Esophagus muscularis mucosa (tissue), 4 donors: ENCODE measurements at regions not wholly inside any gene's neighbourhood (a gene's known extent, or its start where the extent isn't known, plus 50 kb on each side); places are given as distances from the start of the nearest gene placed in this dataset.

Experiments used
- CTCF ChIP-seq, 3 experiments: fragments of 200-600 bp in 2 of 3; fragments of 450-650 bp in 1 of 3; sonication (generic) in 2 of 3; IDR thresholded peaks; one replicate each; pipeline ENCODE4 v1.5.1; 2017 to 2019; ENCODE audit warnings: antibody characterized with exemption in 3 of 3, mild to moderate bottlenecking in 2 of 3, moderate library complexity in 1 of 3
- EP300 ChIP-seq: sonication (generic); formaldehyde crosslinking; IDR thresholded peaks from one replicate; pipeline ENCODE4 v1.6.1; 2017; ENCODE audit warnings: antibody characterized with exemption
- POLR2A ChIP-seq: fragments of 450-650 bp; IDR thresholded peaks from one replicate; pipeline ENCODE4 v1.6.1; 2017; ENCODE audit warnings: antibody characterized with exemption, moderate library complexity, mild to moderate bottlenecking, low read depth

GRCh38 chr5:165196961-165197360 is 1691.5 kb downstream of the MAT2B start:
- TF ChIP-seq CTCF (IDR thresholded peaks at IDR 0.05) (no peak), EP300 (no peak), POLR2A (no peak)
